GM19395 (cell line): ENCODE measurements at regions not wholly inside any gene's neighbourhood (a gene's known extent, or its start where the extent isn't known, plus 50 kb on each side); places are given as distances from the start of the nearest gene placed in this dataset.

ENCODE experiments used
- ATAC-seq: cut with Tn5 transposase; IDR thresholded peaks from one replicate; pipeline ENCODE4 v1.9.1; 2021; ENCODE audit warnings: mild to moderate bottlenecking, moderate library complexity; ENCODE audit not compliant: unreplicated experiment

DNA sequence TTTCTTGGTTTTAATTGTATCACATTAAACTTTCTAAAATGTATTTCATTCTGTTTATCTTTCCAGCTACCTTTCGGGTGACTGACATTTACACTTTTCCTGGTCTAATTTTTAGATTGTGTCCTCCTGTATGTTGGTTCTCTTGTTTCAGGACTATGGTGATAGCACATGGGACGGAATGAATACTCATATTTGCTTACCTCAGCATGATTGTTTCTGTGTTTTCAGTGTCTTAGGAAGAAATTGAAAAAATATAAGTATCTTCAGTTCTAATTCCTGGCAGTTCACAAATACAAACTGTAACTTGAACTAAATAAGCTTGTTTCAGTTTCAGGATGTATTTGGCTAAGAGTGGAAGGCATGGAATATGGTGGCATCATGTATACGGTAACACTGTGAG is 80.1 kb upstream of the ROBO1 start:
- ATAC-seq: no peak

DNA sequence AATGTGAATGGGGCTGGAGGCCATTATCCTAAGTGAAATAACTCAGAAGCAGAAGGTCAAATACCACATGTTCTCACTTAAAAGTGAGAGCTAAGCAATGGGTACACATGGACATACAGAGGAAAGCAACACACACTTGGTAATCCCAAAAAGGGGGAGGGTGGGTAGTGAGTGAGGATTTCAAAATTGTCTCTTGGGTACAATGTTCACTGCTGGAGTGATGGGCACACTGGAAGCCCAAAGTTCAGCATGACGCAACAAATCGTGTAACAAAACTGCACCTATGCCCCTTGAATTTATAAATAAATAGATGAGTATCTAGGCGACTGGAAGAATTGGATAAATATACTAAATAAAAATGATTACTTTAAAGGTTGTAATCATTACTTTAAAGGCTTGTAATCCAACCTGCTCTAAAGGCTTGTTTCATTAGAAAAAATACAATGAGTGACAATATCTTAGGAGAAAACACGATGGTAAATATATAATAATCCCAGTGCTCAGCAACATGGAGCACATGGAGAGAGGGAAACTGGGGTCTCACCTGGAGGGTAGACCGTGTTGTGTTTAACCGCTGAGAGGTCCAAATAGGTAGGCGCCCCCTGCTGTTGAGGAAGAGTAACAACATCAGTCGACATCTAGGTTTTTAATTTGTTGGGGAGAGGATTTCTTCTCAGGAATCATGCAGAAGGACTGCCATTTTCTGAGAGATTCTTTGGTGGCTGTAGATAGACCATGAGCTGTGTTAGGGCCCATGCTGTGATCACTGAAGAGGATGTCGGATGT is 78.5 kb upstream of the ROBO1 start:
- ATAC-seq: no peak

DNA sequence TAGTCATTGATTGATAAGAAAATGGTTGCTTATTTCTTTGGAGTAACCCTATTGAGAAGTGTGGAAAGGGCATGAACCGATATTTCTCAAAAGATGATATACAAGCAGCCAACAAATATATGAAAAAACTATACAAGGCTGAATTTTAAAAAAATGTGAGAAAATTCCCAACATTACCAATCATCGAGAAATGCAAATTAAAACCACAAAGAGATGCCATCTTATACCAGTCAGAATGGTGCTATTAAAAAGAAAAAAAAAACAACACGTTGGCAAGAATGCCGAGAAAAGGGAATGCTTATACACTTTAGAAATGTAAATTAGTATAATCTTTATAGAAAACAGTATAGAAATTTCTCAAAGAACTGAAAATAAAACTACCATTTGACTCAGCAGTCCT is 77.7 kb upstream of the ROBO1 start:
- no peak for ATAC-seq

DNA sequence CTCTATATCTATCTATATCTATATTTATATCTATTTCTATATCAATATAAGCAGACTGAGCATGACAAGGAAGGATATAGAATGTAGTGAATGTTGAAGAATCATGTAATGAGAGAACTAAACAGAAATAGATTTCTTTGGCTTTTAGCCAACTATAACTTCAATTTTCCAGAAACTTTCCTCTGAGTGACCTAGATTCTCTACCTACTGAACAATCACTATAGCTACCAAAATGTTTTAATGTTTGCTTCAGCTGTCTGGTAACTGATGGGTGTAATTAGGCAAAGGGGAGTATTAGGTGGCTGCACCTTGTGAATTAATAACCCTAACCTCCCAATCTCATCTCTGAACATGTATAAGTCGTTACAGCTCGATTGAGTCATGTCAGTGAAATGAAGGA is 76.4 kb upstream of the ROBO1 start:
- ATAC-seq: no peak

DNA sequence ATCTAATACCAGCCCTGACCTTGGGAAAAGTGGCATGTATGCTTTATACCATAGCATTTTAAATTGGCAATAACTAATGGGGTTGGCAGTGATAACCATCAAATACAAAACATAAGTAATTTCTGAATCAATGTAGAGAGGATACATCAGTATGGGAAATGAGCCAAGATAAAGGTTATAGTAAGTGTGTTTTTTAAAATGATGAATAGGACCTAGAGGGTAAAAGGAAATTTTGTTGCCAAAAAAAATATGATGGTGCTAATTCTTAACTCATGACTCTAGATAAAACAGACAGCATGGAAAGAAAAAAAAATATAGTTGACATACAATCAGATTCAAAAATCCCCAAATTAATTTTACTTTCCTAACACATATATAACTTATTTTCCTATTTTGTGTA is 75.4 kb upstream of the ROBO1 start:
- no peak for ATAC-seq

DNA sequence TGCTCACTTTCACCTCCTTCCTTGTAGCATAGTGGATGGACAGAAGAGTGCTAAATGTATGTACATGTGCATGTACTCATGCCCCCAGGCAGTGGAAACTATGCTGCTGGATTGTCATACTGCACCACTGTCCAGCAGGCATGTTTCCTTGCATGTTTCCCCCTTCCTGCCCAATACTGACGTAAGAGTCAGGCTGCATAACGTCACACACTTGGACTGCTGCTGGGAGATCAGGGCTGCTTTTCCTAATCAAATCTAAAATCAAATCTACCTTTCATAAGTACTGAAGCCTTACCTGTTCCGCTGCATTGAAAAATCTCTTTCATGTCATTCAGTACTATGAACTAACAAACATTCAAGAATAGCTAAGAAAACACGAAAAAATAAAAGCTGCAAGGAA is 67.9 kb upstream of the ROBO1 start:
- no peak for ATAC-seq

DNA sequence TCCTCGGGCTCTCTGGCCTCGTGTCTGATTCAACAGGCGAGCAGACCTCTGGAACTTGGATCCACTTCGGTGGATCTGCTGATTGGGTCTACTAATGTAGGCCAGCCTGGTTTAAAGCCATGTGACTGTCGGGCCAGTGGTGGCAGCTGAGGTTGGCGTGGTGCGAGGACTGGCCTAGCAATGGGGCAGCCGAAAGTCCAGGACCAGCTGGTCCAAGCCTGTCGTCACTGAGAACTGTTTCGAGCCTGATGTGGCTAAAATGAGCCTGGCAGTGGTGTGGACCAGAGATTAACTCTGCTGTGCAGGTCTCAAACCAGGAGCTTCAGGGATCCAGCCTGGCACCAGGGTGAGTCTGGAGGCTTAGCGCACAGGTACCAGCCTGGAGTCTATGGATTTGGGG is 56.4 kb upstream of the ROBO1 start:
- ATAC-seq: no peak

DNA sequence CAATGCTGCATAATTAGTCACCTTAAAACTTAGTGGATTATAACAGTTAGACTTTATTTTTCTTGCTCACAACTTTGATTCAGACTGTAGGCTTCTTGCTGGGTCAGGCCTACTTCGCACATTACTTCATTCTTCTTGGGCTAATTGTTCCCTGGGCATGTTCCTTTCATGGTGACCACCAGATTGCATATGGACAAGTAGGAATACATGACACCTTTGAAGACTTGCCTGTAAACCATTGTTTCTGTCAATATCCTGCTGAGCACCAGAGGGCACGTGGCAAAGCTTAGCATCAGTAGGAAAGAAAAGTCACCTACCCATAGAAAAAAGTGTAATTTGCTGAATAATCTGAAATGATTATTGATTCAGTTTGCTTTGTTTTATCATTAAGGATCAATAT is 54.3 kb upstream of the ROBO1 start:
- ATAC-seq: no peak

DNA sequence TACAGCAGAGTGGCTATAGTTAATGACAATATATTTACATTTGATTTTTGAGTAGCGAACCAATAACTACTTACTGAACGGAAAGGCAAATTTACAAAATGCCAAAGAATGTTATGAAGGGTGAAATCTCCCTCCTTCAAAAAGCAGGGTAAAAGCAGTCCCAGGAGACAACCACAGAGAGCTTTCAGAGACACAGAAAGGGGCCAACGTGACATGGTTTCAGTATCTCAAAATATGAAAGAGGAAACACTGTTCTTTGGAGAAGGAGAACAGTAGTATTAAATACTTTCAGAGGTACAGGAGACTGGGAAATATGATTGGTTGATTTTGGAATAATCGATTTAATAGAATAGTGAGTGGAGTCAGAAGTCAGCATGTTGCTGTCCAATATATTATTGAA is 52.3 kb upstream of the ROBO1 start:
- ATAC-seq: no peak

DNA sequence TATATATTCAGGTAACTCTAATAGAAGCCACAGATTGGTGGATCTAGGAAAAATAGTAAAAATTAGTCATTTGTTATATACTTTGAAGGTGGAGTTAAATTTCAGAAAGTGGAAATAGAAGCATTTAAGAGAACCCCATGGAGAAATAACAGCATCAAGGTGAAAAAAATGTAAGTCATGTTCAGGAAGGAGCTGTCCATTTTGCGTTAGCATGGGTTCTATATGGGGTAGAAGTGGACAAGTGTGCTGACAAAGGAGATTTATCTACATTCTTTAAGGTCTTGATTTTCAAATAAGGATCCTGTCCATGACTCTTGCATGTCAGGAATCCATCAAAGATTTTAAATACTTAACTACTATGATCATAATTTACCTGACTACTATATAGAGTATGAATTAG is 50.2 kb upstream of the ROBO1 start:
- ATAC-seq: no peak
